GM21529 (cell line): ENCODE measurements at regions not wholly inside any gene's neighbourhood (a gene's known extent, or its start where the extent isn't known, plus 50 kb on each side); places are given as distances from the start of the nearest gene placed in this dataset.
A peak's percentile ranks its signal among the peaks of the same experiment; 100 is the strongest.
"Not testable (repeated sequence)": the region's sequence is repeated elsewhere in the genome, so short reads cannot be mapped to it uniquely, and the experiment has no call there.

Source experiments
- ATAC-seq: cut with Tn5 transposase; IDR thresholded peaks from one replicate; pipeline ENCODE4 v1.9.1; 2021; ENCODE audit not compliant: unreplicated experiment

DNA sequence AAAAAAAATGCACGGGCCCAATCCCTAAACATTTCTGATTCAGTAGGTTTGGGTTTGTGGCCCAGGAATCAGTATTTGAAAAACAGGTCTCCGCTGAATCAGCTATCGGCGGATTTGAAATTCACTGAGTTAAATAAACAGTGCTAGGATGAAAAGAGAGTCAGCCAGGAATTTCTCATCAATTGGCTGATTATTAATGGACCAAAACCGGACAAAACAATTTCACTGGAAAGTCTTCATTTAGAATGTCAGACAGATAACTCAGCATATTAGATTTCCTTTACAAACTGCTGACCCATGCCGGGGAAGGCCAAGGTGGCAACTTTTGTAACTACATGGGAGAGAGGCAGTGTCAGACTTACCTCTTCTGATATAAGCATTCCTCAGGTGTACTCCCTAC lies 99.4 kb upstream of the LSM6 start:
- ATAC-seq, result no peak

- peak; percentile 82 for ATAC-seq
Observed at GRCh38 chr4:146073517-146073916, 102.0 kb upstream of the LSM6 start.

GRCh38 chr4:146072376-146072775 lies 103.1 kb upstream of the LSM6 start:
- ATAC-seq, result no peak

GRCh38 chr4:146071390-146071789 lies 104.1 kb upstream of the LSM6 start:
- no peak for ATAC-seq

GRCh38 chr4:146063143-146063542 lies 112.4 kb upstream of the LSM6 start:
- peak; percentile 21 for ATAC-seq

GRCh38 chr4:146062340-146062739 lies 113.2 kb upstream of the LSM6 start:
- no peak for ATAC-seq

DNA sequence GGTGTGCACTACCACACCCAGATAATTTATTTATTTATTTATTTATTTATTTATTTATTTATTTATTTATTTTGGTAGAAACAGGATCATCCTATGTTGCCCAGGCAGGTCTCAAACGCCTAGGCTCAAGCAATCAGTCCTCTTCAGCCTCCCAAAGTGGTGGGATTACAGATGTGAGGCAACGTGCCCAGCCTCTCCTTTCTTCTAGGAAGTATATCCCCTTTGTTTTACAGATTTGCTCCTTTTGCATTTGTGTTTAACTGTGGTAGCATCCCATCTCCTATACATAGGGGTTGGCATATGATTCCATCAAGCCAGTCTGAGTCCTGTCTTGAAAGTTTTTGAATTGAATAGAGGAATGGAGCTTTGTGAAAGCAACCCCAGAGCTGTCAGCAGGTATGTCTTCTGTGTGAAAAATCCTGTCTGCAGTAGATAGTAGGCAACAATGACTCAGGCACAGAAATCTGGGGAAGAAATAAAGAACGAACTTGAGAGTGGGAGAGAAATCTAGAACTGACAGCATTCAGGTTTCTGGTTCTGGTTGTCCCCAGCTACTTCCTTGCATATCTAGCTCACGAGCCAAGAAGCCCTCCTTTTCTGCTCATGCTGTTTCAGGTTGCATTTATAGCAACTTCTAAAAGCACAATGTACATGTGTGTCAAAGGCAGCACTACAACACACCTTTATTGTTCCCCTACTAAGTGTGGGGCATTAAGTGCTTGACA lies 113.7 kb upstream of the LSM6 start:
- ATAC-seq, result no peak

DNA sequence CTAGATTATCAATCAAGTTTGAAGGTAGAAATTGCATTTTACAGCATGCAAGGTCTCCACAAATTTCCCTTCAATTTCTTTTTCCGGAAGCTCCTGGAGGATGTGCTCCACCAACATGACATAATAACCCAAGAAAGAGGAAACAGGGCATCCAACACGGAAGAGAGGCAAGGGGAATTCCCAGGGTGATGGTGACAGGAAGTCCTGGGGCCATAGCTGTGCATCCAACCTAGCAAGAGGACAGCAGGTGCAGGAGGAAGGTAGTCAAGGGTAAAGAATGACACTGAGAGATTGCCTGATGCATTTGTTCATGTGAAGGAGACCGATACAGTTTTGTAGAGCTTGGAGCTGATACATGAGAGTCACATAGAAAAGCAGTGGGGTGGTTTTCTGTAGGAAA lies 115.7 kb upstream of the LSM6 start:
- ATAC-seq, result peak; percentile 80

- peak; percentile 45 for ATAC-seq
Observed at GRCh38 chr4:146059151-146059550, 116.4 kb upstream of the LSM6 start.

DNA sequence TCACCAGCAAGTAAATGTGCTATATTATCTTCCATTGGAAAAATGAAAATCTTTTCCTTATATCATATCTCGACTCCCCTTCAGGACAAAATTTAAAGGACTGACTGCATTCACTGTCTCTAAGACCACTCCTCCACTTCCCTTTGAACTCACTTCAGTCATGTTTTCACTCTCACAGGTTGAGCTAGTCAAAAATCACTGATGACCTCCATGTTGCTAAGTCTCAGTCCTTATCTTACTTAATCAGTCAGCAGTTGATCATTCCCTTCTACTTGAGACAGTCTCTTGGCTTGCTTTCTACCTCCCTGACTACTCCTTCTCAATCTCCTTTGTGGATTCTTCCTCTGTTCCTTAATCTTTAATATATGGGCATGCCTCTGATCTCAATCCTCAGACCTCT lies 117.0 kb upstream of the LSM6 start:
- ATAC-seq, result no peak

DNA sequence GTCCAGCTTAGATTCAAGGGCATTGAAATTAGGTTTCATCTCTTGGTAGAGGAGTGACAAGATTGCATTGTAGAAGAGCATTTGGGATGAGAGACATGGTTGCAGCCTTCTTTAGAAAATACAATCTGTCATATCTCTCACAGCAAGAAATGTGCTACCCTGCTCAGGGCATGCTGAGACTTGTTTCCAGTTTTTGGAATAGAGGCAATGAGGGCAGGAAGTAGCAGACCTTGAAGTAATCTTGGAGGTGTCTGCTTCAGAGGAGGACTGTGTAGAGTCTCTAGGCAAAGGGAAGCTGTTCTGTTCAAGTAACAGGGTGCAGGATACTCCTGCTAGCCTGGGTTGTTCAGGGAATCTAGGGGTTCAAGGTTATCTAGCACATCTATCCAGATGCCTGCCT lies 116.1 kb upstream of the ZNF827 start:
- ATAC-seq, result no peak

DNA sequence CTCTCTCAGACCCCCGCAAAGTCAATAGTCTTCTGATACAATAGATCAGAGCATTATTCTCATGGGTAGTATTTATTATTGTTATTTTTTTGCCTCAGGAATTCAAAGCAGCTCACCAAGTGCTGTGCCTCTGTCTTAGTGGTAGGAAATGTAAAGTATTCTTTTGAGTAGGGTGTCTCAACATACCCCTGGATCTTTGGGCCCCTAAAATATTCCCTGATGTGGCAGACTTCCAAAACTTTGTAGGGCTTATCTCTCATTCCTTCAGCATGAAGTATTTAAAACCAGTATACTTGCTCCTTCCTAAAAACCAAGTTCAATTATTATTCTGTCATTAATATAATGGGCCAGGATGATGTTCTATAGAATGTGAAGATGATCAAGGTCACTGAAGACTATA lies 115.3 kb upstream of the ZNF827 start:
- ATAC-seq, result no peak

DNA sequence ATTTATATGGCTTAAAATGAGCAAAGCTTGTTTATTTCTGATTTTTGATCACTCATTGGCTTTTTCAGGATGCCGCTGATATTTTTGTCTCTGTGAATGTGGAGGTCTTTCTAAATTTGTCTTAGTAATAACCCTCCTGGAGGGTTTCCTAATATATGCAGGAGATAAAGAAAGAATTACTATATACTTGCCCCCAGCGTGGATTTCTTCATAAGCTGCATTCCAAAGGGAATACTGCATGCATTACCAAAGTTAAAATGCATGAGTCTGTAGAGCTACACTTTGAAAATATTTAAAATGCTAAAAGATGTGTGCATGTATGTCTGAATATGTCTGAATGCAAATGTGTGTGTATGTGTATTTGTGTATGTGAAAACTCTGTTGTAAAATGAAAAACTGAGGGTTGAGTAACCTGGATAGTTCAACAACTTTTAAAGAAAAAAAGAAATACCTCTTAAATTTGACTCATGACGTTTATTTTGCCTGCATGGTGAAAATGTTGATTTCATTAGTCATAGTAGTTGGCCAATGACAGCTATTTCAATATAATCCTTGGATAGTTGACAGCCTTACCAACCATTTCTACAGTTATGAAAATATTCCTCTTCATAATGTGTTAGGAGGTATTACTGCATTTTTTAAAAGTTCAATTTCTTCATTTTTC lies 113.2 kb upstream of the ZNF827 start:
- no peak for ATAC-seq

- no peak for ATAC-seq
Observed at GRCh38 chr4:146051223-146051622, 112.6 kb upstream of the ZNF827 start.

DNA sequence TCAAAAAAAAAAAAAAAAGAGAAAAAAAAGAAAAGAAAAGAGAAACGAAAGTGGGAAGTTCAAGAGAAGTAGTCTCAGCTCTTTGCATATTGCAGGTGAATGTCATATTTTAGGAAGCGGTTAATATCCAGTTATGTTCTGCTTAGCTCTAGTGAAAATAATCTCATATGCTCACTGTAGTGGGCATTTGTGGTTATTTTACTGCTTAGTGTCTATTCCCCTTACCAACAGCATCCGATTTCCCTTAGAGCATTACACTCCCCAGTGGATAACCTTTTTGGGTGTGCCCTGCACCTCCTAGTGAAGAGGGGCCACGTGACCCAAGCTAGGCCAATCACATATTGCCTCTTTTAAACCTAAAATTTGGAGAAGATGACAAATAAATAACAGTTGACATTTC lies 111.2 kb upstream of the ZNF827 start:
- ATAC-seq, result peak; percentile 98

DNA sequence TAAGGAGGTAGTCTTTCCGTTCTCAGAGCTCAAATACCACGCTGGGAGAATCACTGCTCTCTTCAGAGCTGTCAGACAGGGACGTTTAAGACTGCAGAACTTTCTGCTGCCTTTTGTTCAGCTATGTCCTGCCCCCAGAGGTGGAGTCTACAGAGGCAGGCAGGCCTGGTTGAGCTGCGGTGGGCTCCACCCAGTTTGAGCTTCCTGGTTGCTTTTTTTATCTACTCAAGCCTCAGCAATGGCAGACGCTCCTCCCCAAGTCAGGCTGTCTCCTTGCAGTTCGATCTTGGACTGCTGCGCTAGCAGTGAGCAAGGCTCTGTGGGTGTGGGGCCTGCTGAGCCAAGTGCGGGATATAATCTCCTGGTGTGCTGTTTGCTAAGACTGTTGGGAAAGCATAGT lies 109.1 kb upstream of the ZNF827 start:
- not testable (repeated sequence) for ATAC-seq

DNA sequence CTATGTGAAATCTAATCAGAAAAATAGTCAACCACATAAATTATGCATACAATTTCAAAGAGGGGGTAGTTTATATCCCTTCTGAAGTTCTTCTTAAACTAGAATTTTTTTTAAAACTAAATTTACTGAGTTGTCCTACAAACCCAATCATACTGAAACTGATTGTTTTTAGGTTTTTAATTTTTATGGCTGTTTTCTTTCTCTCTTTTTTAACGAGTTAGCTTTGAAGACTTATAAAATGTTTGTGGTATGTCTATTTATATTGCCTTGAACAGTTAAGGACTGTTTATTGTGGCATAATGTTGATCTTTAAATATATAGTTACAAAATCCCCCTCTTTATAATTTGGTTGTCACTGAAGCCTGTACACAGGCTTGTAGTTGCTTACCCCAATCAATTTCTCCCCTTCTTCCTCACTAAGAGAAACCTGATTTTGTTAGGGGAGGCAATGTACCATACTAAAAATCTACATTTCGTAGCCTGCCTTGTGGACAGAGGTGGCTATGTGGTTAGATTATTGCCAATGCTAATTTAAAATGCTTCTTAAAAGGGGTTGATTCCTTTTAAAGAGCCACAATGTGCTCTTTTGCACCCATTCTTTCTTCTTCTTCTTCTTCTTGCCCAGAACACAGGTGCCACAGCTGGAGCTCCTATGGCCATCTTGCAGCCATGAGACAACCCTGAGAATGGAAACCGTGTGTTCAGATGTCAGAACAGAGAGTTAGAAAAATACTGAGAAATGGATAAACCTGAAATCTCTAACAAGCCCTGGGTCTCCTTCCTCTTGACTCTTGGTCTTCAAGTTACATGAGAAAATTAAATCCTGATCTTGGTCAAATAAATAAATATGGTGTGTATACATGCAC lies 102.7 kb upstream of the ZNF827 start:
- peak; percentile 79 for ATAC-seq

DNA sequence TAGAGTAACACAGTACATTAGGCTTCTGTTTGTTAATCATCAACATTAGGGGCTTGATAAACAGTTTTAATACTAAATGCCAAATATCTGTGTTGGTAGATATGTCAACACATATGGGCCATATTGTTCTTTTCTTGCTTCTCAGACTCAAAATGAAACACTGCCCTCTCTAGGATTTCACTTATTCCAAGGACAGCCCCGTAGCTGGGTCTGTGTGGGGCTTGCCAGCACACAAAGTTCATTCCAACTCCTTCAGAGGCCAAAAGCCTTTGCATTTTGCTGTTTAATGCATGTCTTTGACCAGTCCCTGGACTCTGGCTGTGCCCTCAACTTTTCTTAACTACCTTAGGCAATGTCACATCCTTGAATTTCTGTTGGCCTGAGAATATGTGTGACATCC lies 102.0 kb upstream of the ZNF827 start:
- ATAC-seq, result no peak

DNA sequence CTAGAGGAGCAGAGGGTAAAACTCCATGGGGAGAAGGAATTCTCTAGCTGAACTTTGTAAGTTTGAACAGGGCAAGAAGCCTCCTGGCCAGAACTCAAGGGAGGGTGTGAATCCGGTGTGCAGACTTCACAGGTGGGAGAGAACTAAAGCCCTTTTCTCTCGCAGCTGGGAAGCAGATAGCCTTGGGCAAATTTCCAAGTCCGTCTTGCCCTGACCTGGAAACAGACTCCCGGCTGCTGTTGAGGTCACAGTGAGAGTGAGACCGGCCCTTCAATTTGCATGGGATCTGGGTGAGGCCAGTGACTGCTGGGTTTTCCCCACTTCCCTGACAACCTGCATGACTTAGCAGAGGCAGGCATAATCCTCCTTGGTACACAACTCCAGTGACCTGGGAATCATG lies 94.5 kb upstream of the ZNF827 start:
- ATAC-seq, result no peak

DNA sequence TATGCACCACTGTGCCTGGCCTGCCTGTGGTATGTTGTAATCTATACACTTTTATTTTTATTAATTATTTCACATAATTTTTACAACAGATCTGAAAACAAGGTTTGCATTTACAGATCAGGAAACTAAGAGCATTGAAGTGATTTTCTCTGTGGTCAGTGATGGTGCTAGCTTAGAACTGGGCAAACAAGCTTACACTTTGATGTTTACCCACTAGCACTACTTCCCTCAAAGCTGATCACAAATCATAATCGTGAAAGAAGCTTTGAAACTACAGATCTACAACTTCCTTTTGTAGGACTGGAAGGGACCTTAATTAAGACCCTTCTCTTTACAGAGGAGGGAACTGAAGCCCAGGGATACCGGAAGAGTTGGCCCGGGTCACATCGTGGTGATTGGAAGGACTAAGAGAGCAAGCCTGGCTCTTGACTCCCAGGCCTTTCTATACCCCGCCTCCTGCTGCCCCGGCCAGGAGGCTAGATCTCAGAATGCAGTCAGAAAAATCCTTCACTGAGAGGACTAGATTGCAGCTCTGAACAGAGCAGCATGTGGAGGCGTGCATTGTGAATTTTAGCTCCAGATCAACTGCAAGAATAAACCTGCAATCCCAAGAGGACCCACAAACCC lies 93.7 kb upstream of the ZNF827 start:
- ATAC-seq, result no peak

GRCh38 chr4:146029939-146030710 lies 91.5 kb upstream of the ZNF827 start:
- ATAC-seq, result peak; percentile 71
